GM10266 (cell line): ENCODE measurements at regions not wholly inside any gene's neighbourhood (a gene's known extent, or its start where the extent isn't known, plus 50 kb on each side); places are given as distances from the start of the nearest gene placed in this dataset.

Source experiments
- DNase-seq: peaks from one replicate; pipeline ENCODE4 v3.0.0; 2012; ENCODE audit errors: extremely low spot score
- TF ChIP-seq, protein P1 (sequence below): IDR thresholded peaks from 2 replicates; pipeline ENCODE4 v1.5.1; 2012; ENCODE audit warnings: mild to moderate bottlenecking, low read depth; ENCODE audit not compliant: control insufficient read depth, insufficient read depth; ENCODE audit errors: missing control alignments

DNA sequence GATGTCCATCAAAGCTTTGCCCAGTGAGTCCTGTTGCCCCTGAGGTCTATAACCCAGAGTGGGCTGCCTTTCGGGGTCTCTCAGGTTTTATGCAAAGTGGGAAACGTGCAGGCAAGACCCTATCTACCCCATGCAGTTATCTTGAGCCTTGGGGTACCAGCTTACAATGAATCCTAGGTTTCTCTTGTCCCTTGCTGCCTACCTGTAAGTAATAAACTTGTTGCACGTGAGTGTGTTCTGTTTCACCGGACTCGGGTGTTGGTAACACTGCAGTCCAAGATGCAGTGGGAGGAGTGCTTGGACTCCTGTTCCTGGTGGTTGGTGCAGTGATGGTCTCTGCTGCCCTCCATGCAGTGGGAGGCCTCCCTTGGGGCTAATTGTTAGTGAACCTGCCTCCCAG, 85.6 kb upstream of the ALDH1B1 start:
- DNase-seq: no peak
- TF ChIP-seq, protein P1, sequence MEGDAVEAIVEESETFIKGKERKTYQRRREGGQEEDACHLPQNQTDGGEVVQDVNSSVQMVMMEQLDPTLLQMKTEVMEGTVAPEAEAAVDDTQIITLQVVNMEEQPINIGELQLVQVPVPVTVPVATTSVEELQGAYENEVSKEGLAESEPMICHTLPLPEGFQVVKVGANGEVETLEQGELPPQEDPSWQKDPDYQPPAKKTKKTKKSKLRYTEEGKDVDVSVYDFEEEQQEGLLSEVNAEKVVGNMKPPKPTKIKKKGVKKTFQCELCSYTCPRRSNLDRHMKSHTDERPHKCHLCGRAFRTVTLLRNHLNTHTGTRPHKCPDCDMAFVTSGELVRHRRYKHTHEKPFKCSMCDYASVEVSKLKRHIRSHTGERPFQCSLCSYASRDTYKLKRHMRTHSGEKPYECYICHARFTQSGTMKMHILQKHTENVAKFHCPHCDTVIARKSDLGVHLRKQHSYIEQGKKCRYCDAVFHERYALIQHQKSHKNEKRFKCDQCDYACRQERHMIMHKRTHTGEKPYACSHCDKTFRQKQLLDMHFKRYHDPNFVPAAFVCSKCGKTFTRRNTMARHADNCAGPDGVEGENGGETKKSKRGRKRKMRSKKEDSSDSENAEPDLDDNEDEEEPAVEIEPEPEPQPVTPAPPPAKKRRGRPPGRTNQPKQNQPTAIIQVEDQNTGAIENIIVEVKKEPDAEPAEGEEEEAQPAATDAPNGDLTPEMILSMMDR: no peak

DNA sequence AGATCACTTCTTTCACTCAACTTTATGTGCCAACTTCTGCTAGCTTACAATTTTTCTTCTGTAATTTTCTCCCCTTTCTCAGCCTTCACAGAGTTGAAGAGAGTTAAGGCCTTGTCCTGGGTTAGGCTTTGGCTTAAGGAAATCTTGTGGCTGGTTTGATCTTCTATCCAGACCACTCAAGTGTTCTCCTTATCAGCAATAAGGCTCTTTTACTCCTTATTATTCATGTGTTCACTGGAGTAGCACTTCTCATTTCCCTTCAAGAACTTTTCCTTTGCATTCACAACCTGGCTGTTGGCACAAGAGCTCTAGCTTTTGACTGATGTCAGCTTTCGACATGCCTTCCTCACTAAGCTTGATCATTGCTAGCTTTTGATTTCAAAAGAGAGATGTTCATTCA, 86.9 kb upstream of the ALDH1B1 start:
- no peak for DNase-seq
- TF ChIP-seq, protein P1: no peak

DNA sequence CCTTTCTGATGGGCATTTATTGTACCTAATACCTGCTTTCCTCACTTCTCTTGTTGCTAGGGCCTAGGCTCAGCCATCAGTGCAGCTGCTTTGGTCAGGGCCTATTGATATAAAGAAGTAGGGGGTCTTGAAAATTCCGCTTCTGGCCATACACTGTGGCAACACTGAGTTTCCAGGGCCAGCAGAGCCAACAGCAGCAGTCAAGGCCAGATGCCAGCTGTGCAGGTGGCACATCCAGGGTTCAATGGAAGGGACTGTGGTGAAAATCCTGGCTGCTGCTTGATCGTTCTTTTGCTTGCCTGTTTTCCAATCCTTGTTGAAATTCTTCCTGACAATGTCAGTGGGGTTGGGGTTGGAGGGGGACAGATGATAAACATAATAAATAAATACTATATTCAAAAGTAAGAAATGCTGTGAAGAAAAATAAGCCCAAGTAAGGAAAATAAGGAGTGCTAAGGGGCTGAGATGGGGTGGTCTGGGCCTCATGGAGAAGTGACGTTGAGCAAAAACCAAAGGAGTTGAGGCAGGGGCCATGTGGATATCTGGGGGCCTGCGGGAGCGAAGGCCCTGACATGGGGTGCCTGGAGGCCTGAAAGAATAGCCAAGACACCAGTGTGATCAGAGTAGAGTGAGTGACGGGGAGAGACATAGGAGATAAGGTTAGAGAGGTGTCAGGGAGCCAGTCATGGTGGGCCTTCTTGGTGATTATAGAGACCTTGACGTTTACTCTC, 91.0 kb upstream of the ALDH1B1 start:
- no peak for DNase-seq
- TF ChIP-seq, protein P1: no peak

DNA sequence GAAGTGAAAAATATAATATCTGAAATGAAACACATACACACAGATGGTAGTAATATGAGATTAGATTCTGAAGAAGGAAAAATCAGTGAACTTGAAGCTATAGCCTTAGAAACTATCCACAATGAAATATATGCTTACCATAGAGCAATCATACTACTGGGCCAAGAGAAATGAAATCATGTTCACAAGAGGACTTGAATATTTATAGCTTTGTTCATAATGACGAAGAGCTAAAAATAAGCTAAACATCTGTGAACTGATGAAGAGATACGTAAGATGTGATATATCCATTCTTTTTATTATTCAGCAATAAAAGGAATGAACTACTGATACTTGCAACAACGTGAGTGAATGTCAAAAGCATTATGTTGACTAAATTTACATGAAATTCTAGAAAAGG, 92.6 kb upstream of the ALDH1B1 start:
- DNase-seq: no peak
- TF ChIP-seq, protein P1: no peak

DNA sequence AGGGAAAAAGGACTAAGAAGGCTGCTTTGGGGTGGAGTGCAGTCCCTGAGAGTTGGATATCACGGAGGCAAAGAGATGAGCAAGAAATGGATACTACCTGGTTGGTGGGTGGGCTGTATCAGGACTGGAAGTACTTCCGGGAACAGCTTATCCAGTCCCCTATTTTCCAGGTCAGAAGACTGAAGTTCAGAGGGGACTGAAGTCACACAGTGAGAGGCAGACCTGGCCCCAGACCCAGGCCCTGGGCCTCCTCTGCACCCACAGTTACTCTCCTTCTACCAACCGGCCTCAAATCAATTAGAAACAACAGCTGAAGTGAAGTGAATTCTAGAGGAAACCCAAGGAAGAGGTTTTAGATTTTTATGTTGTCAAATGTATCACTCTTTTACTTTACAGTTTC, 93.6 kb upstream of the ALDH1B1 start:
- TF ChIP-seq, protein P1: no peak
- no peak for DNase-seq

DNA sequence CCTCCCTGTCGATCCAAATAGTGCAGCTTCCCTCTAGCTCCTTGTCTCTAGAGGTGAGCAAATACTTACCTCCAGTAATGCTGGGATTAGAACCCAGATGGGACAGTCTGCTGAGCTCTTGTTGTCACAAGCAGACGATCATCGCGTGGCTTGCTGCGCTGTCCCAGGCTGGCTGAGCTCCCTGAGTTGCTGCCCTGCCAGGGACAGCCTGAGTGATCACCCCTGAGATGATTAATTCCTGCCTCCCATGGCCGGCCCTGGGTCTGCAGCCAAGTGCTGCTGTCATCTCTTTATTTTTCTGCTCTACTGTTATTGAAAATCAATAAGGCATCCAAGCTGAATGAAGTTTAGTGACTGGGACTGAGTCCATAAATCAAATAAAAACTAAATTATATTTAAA, 94.0 kb upstream of the ALDH1B1 start:
- no peak for DNase-seq
- TF ChIP-seq, protein P1: no peak

DNA sequence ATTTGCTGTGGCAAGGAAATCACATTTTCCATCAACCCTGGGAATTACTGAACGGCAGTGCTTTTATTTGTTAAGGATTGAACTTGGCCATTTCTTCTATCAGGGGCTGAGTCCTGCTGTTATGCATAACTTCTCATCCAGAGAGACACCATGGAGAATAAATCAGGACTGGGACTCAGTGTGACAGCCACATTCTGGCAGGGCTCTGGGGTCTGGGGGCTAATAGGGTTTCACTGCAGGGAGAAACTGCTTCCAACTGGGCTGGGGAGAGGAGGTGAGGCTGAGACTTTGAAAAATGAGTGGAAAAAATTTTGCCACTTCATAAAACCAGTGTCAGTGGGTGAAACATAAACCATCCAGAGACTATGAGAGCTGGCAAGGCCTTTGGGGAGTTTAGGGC, 95.7 kb upstream of the ALDH1B1 start:
- DNase-seq: no peak
- TF ChIP-seq, protein P1: no peak
